Lung microvascular endothelial cell (primary cell): ENCODE measurements at regions not wholly inside any gene's neighbourhood (a gene's known extent, or its start where the extent isn't known, plus 50 kb on each side); places are given as distances from the start of the nearest gene placed in this dataset.

ENCODE experiments used
- DNase-seq, 2 donors: peaks; one replicate each; pipeline versions ENCODE4 v3.0.0 to v3.0.0-alpha.2; 2010; ENCODE audit warnings: low read depth in 2 of 2

- no peak for DNase-seq
These were observed 51.9 kb downstream of the CEBPB start for GRCh38 chr20:50242548-50242862.

- DNase-seq = no peak
These were observed 52.4 kb downstream of the CEBPB start for GRCh38 chr20:50242863-50243609.

GRCh38 chr20:50243610-50244351, 53.2 kb downstream of the CEBPB start:
- DNase-seq = no peak

- no peak for DNase-seq
These were observed 53.9 kb downstream of the CEBPB start for GRCh38 chr20:50244352-50245149.

GRCh38 chr20:50245498-50246366, 55.1 kb downstream of the CEBPB start:
- peak in 1 of 2 donors; percentile 20 for DNase-seq

GRCh38 chr20:50246367-50247195, 56.0 kb downstream of the CEBPB start:
- DNase-seq = no peak

GRCh38 chr20:50247196-50248094, 56.8 kb downstream of the CEBPB start:
- no peak for DNase-seq

- DNase-seq = no peak
These were observed 57.5 kb downstream of the CEBPB start for GRCh38 chr20:50248104-50248641.

- DNase-seq = no peak
These were observed 59.1 kb downstream of the CEBPB start for GRCh38 chr20:50249447-50250388.

GRCh38 chr20:50250679-50251382, 60.2 kb downstream of the CEBPB start:
- DNase-seq = no peak

- DNase-seq = no peak
These were observed 60.7 kb downstream of the CEBPB start for GRCh38 chr20:50251383-50251748.

GRCh38 chr20:50251992-50252511, 61.4 kb downstream of the CEBPB start:
- DNase-seq = no peak

GRCh38 chr20:50252701-50253100, 62.1 kb downstream of the CEBPB start:
- no peak for DNase-seq

GRCh38 chr20:50253101-50253500, 62.5 kb downstream of the CEBPB start:
- no peak for DNase-seq

- DNase-seq = no peak
These were observed 63.9 kb downstream of the CEBPB start for GRCh38 chr20:50254466-50255079.

GRCh38 chr20:50256577-50256976, 65.9 kb downstream of the CEBPB start:
- DNase-seq = no peak

GRCh38 chr20:50257860-50258259, 67.2 kb downstream of the CEBPB start:
- no peak for DNase-seq
